ENCODE measurements at regions not wholly inside any gene's neighbourhood (a gene's known extent, or its start where the extent isn't known, plus 50 kb on each side); places are given as distances from the start of the nearest gene placed in this dataset.

GRCh38 chr2:241936457-241937133 is 67.1 kb downstream of the RTP5 start:
- no peak overlapping the region for H2BK120ac ChIP-seq (ENCODE audit: low read depth, low read length, poor library complexity, severe bottlenecking)
- no peak overlapping the region for H3K27ac ChIP-seq (ENCODE audit: insufficient read length, low read depth, low read length)
- H3K23me2 ChIP-seq (ENCODE audit: insufficient read length, low read depth, low read length, poor library complexity, severe bottlenecking), result no peaks in the 10 kb centered on the region
- Mint-ChIP-seq H3K4me3 (no peak overlapping the region), H3K36me3 (ENCODE audit: insufficient read depth in 1 of 3, low read depth in 3 of 3) (peaks cover 9 to 16% (median 12%) of the 10 kb centered on the region in 3 experiments), H3K4me1 (0 out of 4 replicates have a peak, but pooled peaks cover 0 to 2% of the 10 kb centered on the region in 2 experiments), H3K9me3 (peaks cover 19 to 26% of the 10 kb centered on the region in 2 experiments), H3K27ac (no peak overlapping the region), H3K27me3 (ENCODE audit: low read depth) (peaks cover 2% of the 10 kb centered on the region)
- H3K56ac ChIP-seq (ENCODE audit: insufficient read length, low read depth, low read length), result no peak overlapping the region
- H3K9me3 ChIP-seq (ENCODE audit: control insufficient read depth, low read depth, low read length), result peaks cover 3% of the 10 kb centered on the region
- no peaks in the 10 kb centered on the region for H3K4me1 ChIP-seq (ENCODE audit: insufficient read depth, low read length)
- H2AK5ac ChIP-seq (ENCODE audit: insufficient read length, low read length), result no peak overlapping the region
- no peak overlapping the region for H3K23ac ChIP-seq (ENCODE audit: insufficient read length, low read depth, low read length)
- no peak for TF ChIP-seq CTCF (conservative IDR thresholded peaks at IDR 0.05)
- no peak for DNase-seq
- no peaks in the 10 kb centered on the region for H3K79me1 ChIP-seq (ENCODE audit: insufficient read depth, low read depth, low read length, poor library complexity, severe bottlenecking)
- no peak overlapping the region for H3K18ac ChIP-seq (ENCODE audit: insufficient read length, low read depth, low read length)
- no peak overlapping the region for H4K5ac ChIP-seq (ENCODE audit: insufficient read length, low read depth, low read length)
- no peaks in the 10 kb centered on the region for H4K20me1 ChIP-seq (ENCODE audit: control insufficient read depth, insufficient read depth, insufficient read length)
- no peak overlapping the region for H2AFZ ChIP-seq (ENCODE audit: low read length)
- no peak overlapping the region for H2BK20ac ChIP-seq (ENCODE audit: low read depth, low read length, poor library complexity, severe bottlenecking)
- no peak overlapping the region for H3K4ac ChIP-seq (ENCODE audit: low read depth, low read length)
- H3K4me2 ChIP-seq (ENCODE audit: insufficient read depth, insufficient read length, low read length), result no peak overlapping the region
- no peak overlapping the region for H2BK12ac ChIP-seq (ENCODE audit: insufficient read length, low read depth, low read length)
- H3K14ac ChIP-seq (ENCODE audit: insufficient read depth, low read length), result no peak overlapping the region
- H4K91ac ChIP-seq (ENCODE audit: insufficient read length, low read depth, low read length), result no peak overlapping the region
- no peaks in the 10 kb centered on the region for H3K27me3 ChIP-seq (ENCODE audit: insufficient read depth, low read length)
- no peak overlapping the region for H2BK15ac ChIP-seq (ENCODE audit: low read depth, low read length)
- H3K9ac ChIP-seq (ENCODE audit: extremely low read depth, insufficient read length, low read length), result no peak overlapping the region
- no peak overlapping the region for H3T11ph ChIP-seq (ENCODE audit: low read length)
- H4K8ac ChIP-seq (replicated peaks; ENCODE audit: insufficient read length, low read depth, low read length), result no peak overlapping the region
- no CpG with 5 or more reads among the region's 55 CpGs for WGBS (ENCODE audit: extremely low coverage, insufficient read length, low lambda C conversion rate)
- no peak overlapping the region for H2BK5ac ChIP-seq (ENCODE audit: insufficient read length, low read length)
- H3K79me2 ChIP-seq (ENCODE audit: insufficient read depth, low read length), result no peaks in the 10 kb centered on the region
